Mesothelial cell of epicardium (in vitro differentiated cells): ENCODE measurements at regions not wholly inside any gene's neighbourhood (a gene's known extent, or its start where the extent isn't known, plus 50 kb on each side); places are given as distances from the start of the nearest gene placed in this dataset.

Experiments used
- DNase-seq, 2 experiments: peaks; one replicate each; pipeline ENCODE4 v3.0.0; 2021; ENCODE audit warnings: low spot score in 2 of 2; ENCODE audit not compliant: unreplicated experiment in 2 of 2
- H3K27ac Mint-ChIP-seq: 2 replicates; pipeline ENCODE4 v1.8.0; 2021; ENCODE audit warnings: mixed read lengths
- H3K27me3 Mint-ChIP-seq: 2 replicates; pipeline ENCODE4 v1.8.0; 2021; ENCODE audit warnings: low read depth, mixed read lengths
- H3K36me3 Mint-ChIP-seq: 2 replicates; pipeline ENCODE4 v1.8.0; 2021; ENCODE audit warnings: mixed read lengths
- H3K4me1 Mint-ChIP-seq: 2 replicates; pipeline ENCODE4 v1.8.0; 2021; ENCODE audit warnings: mixed read lengths
- H3K4me3 Mint-ChIP-seq: 2 replicates; pipeline ENCODE4 v1.8.0; 2021; ENCODE audit warnings: mild to moderate bottlenecking, moderate library complexity, mixed read lengths
- H3K9me3 Mint-ChIP-seq: 2 replicates; pipeline ENCODE4 v1.8.0; 2021; ENCODE audit warnings: mixed read lengths
- TF ChIP-seq, protein P1 (sequence below): fragments of 200-600 bp; sonication (generic); IDR thresholded peaks from one replicate; pipeline ENCODE4 v1.5.0; 2021; ENCODE audit warnings: antibody characterized with exemption; ENCODE audit not compliant: unreplicated experiment

DNA sequence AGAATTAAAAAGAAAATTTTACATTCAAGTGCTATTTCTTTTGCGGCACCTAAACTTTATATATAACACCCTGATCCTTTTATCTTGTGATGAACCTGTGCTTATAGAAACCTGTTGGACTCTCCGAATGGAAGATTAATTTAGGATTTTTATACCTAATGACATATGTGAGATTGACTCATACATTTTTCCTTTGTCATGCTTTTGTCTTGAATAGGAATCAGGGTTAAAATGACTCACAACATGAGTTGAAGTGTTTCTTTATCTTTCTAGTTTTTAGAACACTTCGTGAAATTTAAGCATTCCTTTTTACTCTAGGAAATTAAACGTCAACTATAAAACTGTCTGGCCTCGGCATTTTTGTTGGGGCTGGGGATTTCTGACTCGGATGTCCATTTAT, 378.9 kb downstream of the PCDH20 start:
- H3K4me1 Mint-ChIP-seq, result no peaks in the 10 kb centered on the region
- TF ChIP-seq, protein P1, sequence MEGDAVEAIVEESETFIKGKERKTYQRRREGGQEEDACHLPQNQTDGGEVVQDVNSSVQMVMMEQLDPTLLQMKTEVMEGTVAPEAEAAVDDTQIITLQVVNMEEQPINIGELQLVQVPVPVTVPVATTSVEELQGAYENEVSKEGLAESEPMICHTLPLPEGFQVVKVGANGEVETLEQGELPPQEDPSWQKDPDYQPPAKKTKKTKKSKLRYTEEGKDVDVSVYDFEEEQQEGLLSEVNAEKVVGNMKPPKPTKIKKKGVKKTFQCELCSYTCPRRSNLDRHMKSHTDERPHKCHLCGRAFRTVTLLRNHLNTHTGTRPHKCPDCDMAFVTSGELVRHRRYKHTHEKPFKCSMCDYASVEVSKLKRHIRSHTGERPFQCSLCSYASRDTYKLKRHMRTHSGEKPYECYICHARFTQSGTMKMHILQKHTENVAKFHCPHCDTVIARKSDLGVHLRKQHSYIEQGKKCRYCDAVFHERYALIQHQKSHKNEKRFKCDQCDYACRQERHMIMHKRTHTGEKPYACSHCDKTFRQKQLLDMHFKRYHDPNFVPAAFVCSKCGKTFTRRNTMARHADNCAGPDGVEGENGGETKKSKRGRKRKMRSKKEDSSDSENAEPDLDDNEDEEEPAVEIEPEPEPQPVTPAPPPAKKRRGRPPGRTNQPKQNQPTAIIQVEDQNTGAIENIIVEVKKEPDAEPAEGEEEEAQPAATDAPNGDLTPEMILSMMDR, result no peak
- H3K36me3 Mint-ChIP-seq, result no peaks in the 10 kb centered on the region
- no peak for DNase-seq
- H3K27ac Mint-ChIP-seq, result no peak overlapping the region
- no peaks in the 10 kb centered on the region for H3K9me3 Mint-ChIP-seq
- H3K4me3 Mint-ChIP-seq, result no peak overlapping the region
- no peaks in the 10 kb centered on the region for H3K27me3 Mint-ChIP-seq

DNA sequence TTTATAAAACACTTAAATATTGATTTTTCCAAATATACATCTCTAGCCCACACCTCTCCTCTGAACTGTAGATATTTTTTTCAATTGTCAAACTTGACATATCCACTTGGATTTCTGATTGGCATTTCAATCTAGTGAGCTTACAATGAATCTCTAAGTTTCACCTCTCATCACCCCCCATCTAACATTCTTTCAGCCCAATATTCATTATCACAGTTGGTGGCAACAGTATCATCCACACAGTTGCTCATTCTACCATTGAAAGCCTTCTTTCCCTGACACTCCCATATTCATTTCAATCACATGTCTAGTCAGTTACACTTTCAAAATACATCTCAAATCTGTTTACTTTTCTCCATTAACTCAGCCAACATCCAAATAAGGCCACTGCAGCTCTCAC, 385.2 kb downstream of the PCDH20 start:
- TF ChIP-seq, protein P1, result no peak
- DNase-seq, result no peak
- H3K4me1 Mint-ChIP-seq, result no peaks in the 10 kb centered on the region
- H3K27ac Mint-ChIP-seq, result no peak overlapping the region
- H3K4me3 Mint-ChIP-seq, result no peak overlapping the region
- H3K27me3 Mint-ChIP-seq, result no peaks in the 10 kb centered on the region
- H3K9me3 Mint-ChIP-seq, result no peaks in the 10 kb centered on the region
- no peaks in the 10 kb centered on the region for H3K36me3 Mint-ChIP-seq

DNA sequence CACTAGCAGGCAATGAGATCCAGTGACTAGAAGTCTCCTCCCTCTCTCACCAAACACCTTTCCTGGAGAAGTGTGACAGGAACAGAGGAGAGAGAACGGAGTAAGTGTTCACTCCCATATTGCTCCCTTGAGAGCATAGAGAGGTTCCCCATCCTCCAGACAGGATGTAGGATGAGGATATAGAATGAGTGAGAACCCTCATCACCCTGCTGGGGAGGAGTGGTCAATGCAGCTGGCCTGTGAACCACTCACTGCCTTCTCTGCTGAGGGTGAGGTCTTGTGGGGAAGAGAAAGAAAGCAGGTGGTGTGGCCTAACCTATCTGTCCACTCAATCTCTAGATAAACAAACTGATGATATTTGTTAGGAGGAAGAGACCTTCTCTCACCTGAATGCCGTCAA, 386.6 kb downstream of the PCDH20 start:
- H3K36me3 Mint-ChIP-seq, result no peaks in the 10 kb centered on the region
- H3K27me3 Mint-ChIP-seq, result no peaks in the 10 kb centered on the region
- no peak for DNase-seq
- H3K4me1 Mint-ChIP-seq, result no peaks in the 10 kb centered on the region
- no peaks in the 10 kb centered on the region for H3K9me3 Mint-ChIP-seq
- no peak overlapping the region for H3K4me3 Mint-ChIP-seq
- TF ChIP-seq, protein P1, result no peak
- H3K27ac Mint-ChIP-seq, result no peak overlapping the region

DNA sequence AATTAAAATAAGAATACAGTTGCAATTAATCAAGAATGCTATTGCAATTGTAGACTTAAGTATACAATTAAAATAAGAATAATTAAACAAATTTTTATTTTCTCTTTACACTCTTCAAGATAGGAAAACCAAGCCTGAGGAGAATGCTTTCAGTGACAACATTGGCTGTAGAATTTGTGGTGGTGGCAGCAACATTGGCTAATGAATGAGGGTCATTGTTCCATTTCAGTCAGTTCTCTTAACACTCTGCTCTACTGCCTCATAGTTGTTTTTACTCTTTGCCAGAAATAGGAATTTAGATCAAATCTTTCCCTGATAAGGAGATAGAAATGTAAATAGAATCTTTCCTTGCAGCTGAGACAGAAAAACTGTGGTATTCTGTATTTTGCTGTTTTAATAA, 391.6 kb downstream of the PCDH20 start:
- no peak for DNase-seq
- H3K27ac Mint-ChIP-seq, result no peak overlapping the region
- TF ChIP-seq, protein P1, result no peak
- no peaks in the 10 kb centered on the region for H3K27me3 Mint-ChIP-seq
- no peaks in the 10 kb centered on the region for H3K4me1 Mint-ChIP-seq
- H3K9me3 Mint-ChIP-seq, result no peaks in the 10 kb centered on the region
- no peak overlapping the region for H3K4me3 Mint-ChIP-seq
- H3K36me3 Mint-ChIP-seq, result no peaks in the 10 kb centered on the region

DNA sequence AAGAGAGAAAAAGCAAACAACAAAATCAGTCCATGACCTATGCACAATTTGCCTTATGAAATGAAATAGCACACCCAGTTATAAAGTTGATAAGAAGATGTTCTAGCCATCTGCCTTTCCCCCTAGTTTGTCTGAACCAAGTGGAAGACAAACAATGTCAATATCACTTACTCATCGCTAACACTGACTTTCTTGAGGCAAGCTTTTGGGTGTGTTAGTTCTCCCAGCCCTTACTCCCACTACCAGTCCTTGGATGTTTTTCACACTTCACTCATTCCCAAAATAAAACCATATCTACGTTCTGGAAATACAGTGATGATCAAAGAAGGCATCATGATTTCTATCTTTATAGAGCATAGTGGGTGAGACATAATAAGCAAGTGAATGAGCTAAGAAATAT, 393.8 kb downstream of the PCDH20 start:
- H3K4me1 Mint-ChIP-seq, result no peaks in the 10 kb centered on the region
- TF ChIP-seq, protein P1, result no peak
- no peak for DNase-seq
- no peaks in the 10 kb centered on the region for H3K36me3 Mint-ChIP-seq
- no peaks in the 10 kb centered on the region for H3K27me3 Mint-ChIP-seq
- no peak overlapping the region for H3K27ac Mint-ChIP-seq
- H3K9me3 Mint-ChIP-seq, result no peaks in the 10 kb centered on the region
- no peak overlapping the region for H3K4me3 Mint-ChIP-seq

DNA sequence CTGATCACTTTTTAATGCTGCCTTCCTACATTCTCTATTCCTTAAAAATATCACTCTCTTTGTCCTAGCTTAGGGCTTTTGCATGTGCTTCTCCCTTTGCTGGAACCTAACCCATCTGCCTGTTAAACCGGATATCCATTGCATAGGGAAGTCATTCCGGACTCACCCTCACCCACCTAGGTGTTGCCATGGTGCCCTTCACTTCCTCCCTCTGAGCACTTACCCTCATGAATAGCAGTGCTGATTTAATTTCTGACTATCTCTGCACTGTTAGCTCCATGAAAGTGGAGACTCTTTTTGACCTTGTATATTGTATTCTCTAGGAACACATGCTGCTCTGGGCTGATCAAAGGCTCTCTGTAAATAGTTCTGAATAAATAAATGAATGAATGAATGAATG, 401.9 kb downstream of the PCDH20 start:
- Mint-ChIP-seq H3K4me3 (no peak overlapping the region), H3K9me3 (peaks cover 10% of the 10 kb centered on the region), H3K27me3 (no peaks in the 10 kb centered on the region), H3K4me1 (no peaks in the 10 kb centered on the region), H3K27ac (no peak overlapping the region), H3K36me3 (no peaks in the 10 kb centered on the region)
- no peak for DNase-seq
- TF ChIP-seq, protein P1, result no peak
